MM.1S (cell line): ENCODE measurements at regions not wholly inside any gene's neighbourhood (a gene's known extent, or its start where the extent isn't known, plus 50 kb on each side); places are given as distances from the start of the nearest gene placed in this dataset.

Experiments
- CTCF ChIP-seq: fragments of 300-600 bp; sonication (generic); IDR thresholded peaks from 2 replicates; pipeline ENCODE4 v1.5.1; 2016; ENCODE audit warnings: antibody characterized with exemption, low read length, mixed read lengths
- EZH2 ChIP-seq: fragments of 300-600 bp; sonication (generic); optimal IDR thresholded peaks from 2 replicates; pipeline ENCODE3; 2017; ENCODE audit warnings: low read depth, mild to moderate bottlenecking, antibody characterized with exemption, low read length, mixed read lengths
- EZH2phosphoT487 ChIP-seq: fragments of 300-600 bp; sonication (generic); IDR thresholded peaks from 2 replicates; pipeline ENCODE4 v1.6.1; 2018; ENCODE audit warnings: antibody characterized with exemption, low read length

GRCh38 chr11:134530636-134531326 lies 118.7 kb upstream of the B3GAT1 start:
- TF ChIP-seq CTCF (no peak), EZH2 (no peak), EZH2phosphoT487 (no peak)
